ENCODE measurements at regions not wholly inside any gene's neighbourhood (a gene's known extent, or its start where the extent isn't known, plus 50 kb on each side); places are given as distances from the start of the nearest gene placed in this dataset.

- TF ChIP-seq REST (IDR thresholded peaks at IDR 0.05; ENCODE audit: insufficient read depth in 1 of 2, low read depth in 2 of 2, low read length in 1 of 2) (no peak), CTCF (IDR thresholded peaks at IDR 0.05) (no peak), POLR2AphosphoS5 (IDR thresholded peaks at IDR 0.05; ENCODE audit: low read depth, low read length) (no peak)
Measured at GRCh38 chr16:86377251-86378022, 132.9 kb upstream of the FOXF1 start.

All from Panc1 (cell line).